Keratinocyte (primary cell): ENCODE measurements at regions not wholly inside any gene's neighbourhood (a gene's known extent, or its start where the extent isn't known, plus 50 kb on each side); places are given as distances from the start of the nearest gene placed in this dataset.

Experiments used
- CTCF ChIP-seq, 3 experiments: IDR thresholded peaks in 1 of 3; conservative IDR thresholded peaks in 1 of 3; optimal IDR thresholded peaks in 1 of 3; 2 replicates in 2 of 3; 3 replicates in 1 of 3; pipeline versions ENCODE3 to v1.5.1; 2011; ENCODE audit warnings: low read length in 3 of 3, mild to moderate bottlenecking in 3 of 3, moderate library complexity in 2 of 3, control low read depth in 1 of 3, inconsistent platforms in 1 of 3; ENCODE audit not compliant: insufficient read depth in 2 of 3; ENCODE audit errors: extremely low read depth in 1 of 3
- EZH2 ChIP-seq: IDR thresholded peaks from one replicate; pipeline ENCODE4 v1.6.1; 2012; ENCODE audit warnings: inconsistent platforms, mild to moderate bottlenecking, low read length, moderate library complexity

GRCh38 chr3:117706756-117707155 lies 997.2 kb downstream of the TUSC7 start:
- TF ChIP-seq CTCF (optimal IDR thresholded peaks at IDR 0.05 in 1 of 3, IDR thresholded peaks at IDR 0.05 in 1 of 3, conservative IDR thresholded peaks at IDR 0.05 in 1 of 3; ENCODE audit: extremely low read depth in 1 of 3, insufficient read depth in 2 of 3, low read length in 3 of 3) (no peak), EZH2 (no peak)
